SK-N-SH (cell line): ENCODE measurements at regions not wholly inside any gene's neighbourhood (a gene's known extent, or its start where the extent isn't known, plus 50 kb on each side); places are given as distances from the start of the nearest gene placed in this dataset.

Experiments
- CTCF ChIA-PET: fragments of 300-600, 350-600 bp; formaldehyde crosslinking; extraction: SDS; loops from one replicate; lab custom pipeline; 2021; lab: Yijun Ruan, JAX
- POLR2A ChIA-PET: fragments of 350-600 bp; sonication (Branson Sonifier 250); formaldehyde crosslinking; extraction: SDS; loops from one replicate; lab custom pipeline; 2020; ENCODE audit warnings: antibody characterized with exemption, inconsistent platforms; lab: Yijun Ruan, JAX
- DNase-seq: peaks from one replicate; pipeline ENCODE4 v3.0.0; 2012
- H2AFZ ChIP-seq: fragments of 200-600 bp; sonication (generic); 2 replicates; pipeline ENCODE4 v1.8.1; 2016; ENCODE audit warnings: antibody characterized with exemption, mild to moderate bottlenecking, low read depth
- H3F3A ChIP-seq: fragments of 200-600 bp; sonication (generic); replicated peaks from 2 replicates; pipeline ENCODE3; 2016; ENCODE audit warnings: antibody characterized with exemption, mild to moderate bottlenecking; ENCODE audit not compliant: insufficient read depth
- H3K27ac ChIP-seq, 2 experiments: fragments of 200-500 bp in 1 of 2; fragments of 200-600 bp in 1 of 2; sonication (Bioruptor generic) in 1 of 2; sonication (generic), shearing (Covaris generic) in 1 of 2; 2 replicates each; pipeline versions ENCODE4 v1.5.1 to v1.6.1; 2014 to 2016; ENCODE audit warnings: low read depth in 2 of 2, inconsistent platforms in 1 of 2, low read length in 1 of 2, mild to moderate bottlenecking in 1 of 2, mixed read lengths in 1 of 2
- H3K27me3 ChIP-seq: fragments of 200-600 bp; sonication (generic), shearing (Covaris generic); 2 replicates; pipeline ENCODE4 v1.6.1; 2016; ENCODE audit warnings: mixed run types; ENCODE audit not compliant: insufficient read depth
- H3K36me3 ChIP-seq, 2 experiments: fragments of 200-500 bp in 1 of 2; fragments of 200-600 bp in 1 of 2; sonication (Bioruptor generic) in 1 of 2; sonication (generic) in 1 of 2; replicated peaks in 1 of 2; 2 replicates each; pipeline versions ENCODE3 to v1.5.1; 2014 to 2016; ENCODE audit warnings: low read length in 1 of 2, mild to moderate bottlenecking in 1 of 2; ENCODE audit not compliant: insufficient read depth in 2 of 2, control insufficient read depth in 1 of 2
- H3K4me1 ChIP-seq, 2 experiments: fragments of 200-500 bp in 1 of 2; fragments of 200-600 bp in 1 of 2; sonication (Bioruptor generic) in 1 of 2; sonication (generic), shearing (Covaris generic) in 1 of 2; 2 replicates each; pipeline versions ENCODE4 v1.5.1 to v1.6.1; 2014 to 2016; ENCODE audit warnings: low read depth in 1 of 2, low read length in 1 of 2, mixed run types in 1 of 2; ENCODE audit not compliant: insufficient read depth in 2 of 2, control insufficient read depth in 1 of 2
- H3K4me2 ChIP-seq: fragments of 200-600 bp; sonication (generic), shearing (Covaris generic); 2 replicates; pipeline ENCODE4 v1.6.1; 2017; ENCODE audit warnings: mixed run types
- H3K4me3 ChIP-seq, 2 experiments: fragments of 200-500 bp in 1 of 2; fragments of 200-600 bp in 1 of 2; sonication (Bioruptor generic) in 1 of 2; sonication (generic), shearing (Covaris generic) in 1 of 2; 2 replicates each; pipeline versions ENCODE4 v1.5.1 to v1.8.1; 2014 to 2016; ENCODE audit warnings: low read depth in 2 of 2, inconsistent platforms in 1 of 2, low read length in 1 of 2, mild to moderate bottlenecking in 1 of 2, mixed read lengths in 1 of 2, moderate library complexity in 1 of 2
- H3K79me2 ChIP-seq: fragments of 200-600 bp; sonication (generic); 2 replicates; pipeline ENCODE4 v1.8.1; 2017; ENCODE audit warnings: mild to moderate bottlenecking; ENCODE audit not compliant: insufficient read depth
- H3K9ac ChIP-seq: fragments of 200-600 bp; sonication (generic); 2 replicates; pipeline ENCODE4 v1.6.1; 2017; ENCODE audit warnings: mixed run types
- H3K9me2 ChIP-seq: fragments of 200-600 bp; sonication (generic); 2 replicates; pipeline ENCODE4 v1.6.1; 2017; ENCODE audit warnings: mixed run types
- H3K9me3 ChIP-seq: fragments of 200-600 bp; sonication (generic); 2 replicates; pipeline ENCODE4 v1.6.1; 2017; ENCODE audit warnings: mixed run types, mild to moderate bottlenecking, moderate library complexity
- H4K20me1 ChIP-seq: fragments of 200-600 bp; sonication (generic); 2 replicates; pipeline ENCODE4 v1.6.1; 2017; ENCODE audit warnings: mild to moderate bottlenecking, mixed run types; ENCODE audit not compliant: insufficient read depth
- CHD2 ChIP-seq: fragments of 150-350 bp; IDR thresholded peaks from 2 replicates; pipeline ENCODE4 v1.6.1; 2018; ENCODE audit warnings: low read length; ENCODE audit not compliant: partially characterized antibody
- ELF1 ChIP-seq: IDR thresholded peaks from 2 replicates; pipeline ENCODE4 v1.4.0; 2012
- EP300 ChIP-seq, 2 experiments: IDR thresholded peaks; 2 replicates each; pipeline versions ENCODE4 v1.4.0 to v1.6.1; 2012; ENCODE audit warnings: borderline replicate concordance in 1 of 2, low read depth in 1 of 2, low read length in 1 of 2
- FOXJ3 ChIP-seq: sonication (generic); formaldehyde crosslinking; IDR thresholded peaks from 2 replicates; pipeline ENCODE4 v1.5.1; 2020; ENCODE audit warnings: mild to moderate bottlenecking, missing genetic modification reagents
- FOXM1 ChIP-seq: IDR thresholded peaks from 2 replicates; pipeline ENCODE4 v1.4.0; 2012; ENCODE audit warnings: low read depth, mild to moderate bottlenecking
- GABPA ChIP-seq: IDR thresholded peaks from 2 replicates; pipeline ENCODE4 v1.4.0; 2012; ENCODE audit warnings: low read depth, mild to moderate bottlenecking
- GATA2 ChIP-seq: sonication (generic); formaldehyde crosslinking; IDR thresholded peaks from 2 replicates; pipeline ENCODE4 v1.5.0; 2020; ENCODE audit warnings: mild to moderate bottlenecking, missing genetic modification reagents
- MEF2A ChIP-seq: IDR thresholded peaks from 2 replicates; pipeline ENCODE4 v1.4.0; 2012; ENCODE audit warnings: low read depth, borderline replicate concordance
- MXI1 ChIP-seq: IDR thresholded peaks from 2 replicates; pipeline ENCODE4 v1.6.1; 2012; ENCODE audit warnings: mild to moderate bottlenecking, low read depth, low read length, improper control_type of control experiment
- NFIC ChIP-seq: IDR thresholded peaks from 2 replicates; pipeline ENCODE4 v1.4.0; 2012; ENCODE audit warnings: borderline replicate concordance
- NRF1 ChIP-seq: IDR thresholded peaks from 2 replicates; pipeline ENCODE4 v1.6.1; 2012; ENCODE audit warnings: low read depth, mild to moderate bottlenecking, low read length
- RAD21 ChIP-seq: IDR thresholded peaks from 2 replicates; pipeline ENCODE4 v1.6.1; 2012; ENCODE audit warnings: mild to moderate bottlenecking, low read length
- RFX5 ChIP-seq: IDR thresholded peaks from 2 replicates; pipeline ENCODE4 v1.6.1; 2012; ENCODE audit warnings: mild to moderate bottlenecking, improper control_type of control experiment, low read length
- SIN3A ChIP-seq: IDR thresholded peaks from 2 replicates; pipeline ENCODE4 v1.6.1; 2012; ENCODE audit warnings: low read depth, mild to moderate bottlenecking, low read length, moderate library complexity, borderline replicate concordance
- SMC3 ChIP-seq: IDR thresholded peaks from 2 replicates; pipeline ENCODE4 v1.6.1; 2012; ENCODE audit warnings: low read depth, low read length, improper control_type of control experiment
- TAF1 ChIP-seq: IDR thresholded peaks from 2 replicates; pipeline ENCODE4 v1.6.1; 2012; ENCODE audit warnings: low read depth, mild to moderate bottlenecking, low read length, moderate library complexity, borderline replicate concordance
- TCF12 ChIP-seq: IDR thresholded peaks from 2 replicates; pipeline ENCODE4 v1.4.0; 2012
- YY1 ChIP-seq: IDR thresholded peaks from 2 replicates; pipeline ENCODE4 v1.4.0; 2012; ENCODE audit warnings: low read depth, mild to moderate bottlenecking
- WGBS: methylation state at CpG from one replicate; pipeline ENCODE4 v1.1.6; 2017; ENCODE audit warnings: low lambda C conversion rate; 5-methylcytosine and 5-hydroxymethylcytosine counted together
- TF ChIP-seq, protein P1 (sequence below): IDR thresholded peaks from 2 replicates; pipeline ENCODE4 v1.6.1; 2012; ENCODE audit warnings: mild to moderate bottlenecking, low read depth, low read length, moderate library complexity

DNA sequence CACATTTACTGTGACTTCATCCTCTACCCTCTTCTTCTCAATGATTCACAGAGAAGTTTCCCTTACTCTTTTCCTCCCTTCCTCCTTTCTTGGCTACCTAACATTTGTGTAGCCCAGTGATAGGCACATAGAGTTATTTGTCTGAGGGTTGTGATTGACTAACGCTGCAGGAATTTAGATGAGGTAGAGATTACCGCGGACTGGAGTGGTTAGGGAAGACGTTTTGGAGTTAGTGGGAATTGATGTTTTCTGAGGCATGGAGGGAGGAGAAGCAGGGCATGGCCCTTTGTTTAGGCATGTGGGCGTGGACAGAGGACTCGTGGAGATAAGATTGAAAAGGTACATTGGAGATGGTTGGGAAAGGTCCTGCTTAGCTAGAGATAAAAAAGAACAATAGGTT lies 246.7 kb downstream of the GPAT3 start:
- Histone ChIP-seq H2AFZ (no peak overlapping the region), H3K36me3 (no peaks in the 10 kb centered on the region), H3K9ac (no peak overlapping the region), H3K4me1 (no peaks in the 10 kb centered on the region), H3K4me2 (no peak overlapping the region), H3K79me2 (no peaks in the 10 kb centered on the region), H4K20me1 (no peaks in the 10 kb centered on the region), H3K9me3 (no peaks in the 10 kb centered on the region), H3K27me3 (peaks cover 4% of the 10 kb centered on the region; the same call in 1 of the 2 replicates), H3K27ac (no peak overlapping the region), H3K9me2 (no peaks in the 10 kb centered on the region), H3F3A (no peaks in the 10 kb centered on the region), H3K4me3 (no peak overlapping the region)
- no peak for DNase-seq
- CTCF ChIA-PET = interaction anchor here (0.8 kb wide), 1 partner anchor 138 kb away, joined by 3 read pairs; no protein-coding TSS in a partner anchor
- POLR2A ChIA-PET = no interaction called here
- no peak for TF ChIP-seq NFIC
- no peak for TF ChIP-seq TAF1
- TF ChIP-seq RAD21 = no peak
- TF ChIP-seq, protein P1, sequence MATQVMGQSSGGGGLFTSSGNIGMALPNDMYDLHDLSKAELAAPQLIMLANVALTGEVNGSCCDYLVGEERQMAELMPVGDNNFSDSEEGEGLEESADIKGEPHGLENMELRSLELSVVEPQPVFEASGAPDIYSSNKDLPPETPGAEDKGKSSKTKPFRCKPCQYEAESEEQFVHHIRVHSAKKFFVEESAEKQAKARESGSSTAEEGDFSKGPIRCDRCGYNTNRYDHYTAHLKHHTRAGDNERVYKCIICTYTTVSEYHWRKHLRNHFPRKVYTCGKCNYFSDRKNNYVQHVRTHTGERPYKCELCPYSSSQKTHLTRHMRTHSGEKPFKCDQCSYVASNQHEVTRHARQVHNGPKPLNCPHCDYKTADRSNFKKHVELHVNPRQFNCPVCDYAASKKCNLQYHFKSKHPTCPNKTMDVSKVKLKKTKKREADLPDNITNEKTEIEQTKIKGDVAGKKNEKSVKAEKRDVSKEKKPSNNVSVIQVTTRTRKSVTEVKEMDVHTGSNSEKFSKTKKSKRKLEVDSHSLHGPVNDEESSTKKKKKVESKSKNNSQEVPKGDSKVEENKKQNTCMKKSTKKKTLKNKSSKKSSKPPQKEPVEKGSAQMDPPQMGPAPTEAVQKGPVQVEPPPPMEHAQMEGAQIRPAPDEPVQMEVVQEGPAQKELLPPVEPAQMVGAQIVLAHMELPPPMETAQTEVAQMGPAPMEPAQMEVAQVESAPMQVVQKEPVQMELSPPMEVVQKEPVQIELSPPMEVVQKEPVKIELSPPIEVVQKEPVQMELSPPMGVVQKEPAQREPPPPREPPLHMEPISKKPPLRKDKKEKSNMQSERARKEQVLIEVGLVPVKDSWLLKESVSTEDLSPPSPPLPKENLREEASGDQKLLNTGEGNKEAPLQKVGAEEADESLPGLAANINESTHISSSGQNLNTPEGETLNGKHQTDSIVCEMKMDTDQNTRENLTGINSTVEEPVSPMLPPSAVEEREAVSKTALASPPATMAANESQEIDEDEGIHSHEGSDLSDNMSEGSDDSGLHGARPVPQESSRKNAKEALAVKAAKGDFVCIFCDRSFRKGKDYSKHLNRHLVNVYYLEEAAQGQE = no peak
- no peak for TF ChIP-seq GATA2
- no peak for TF ChIP-seq GABPA
- TF ChIP-seq ELF1 = no peak
- TF ChIP-seq RFX5 = no peak
- no peak for TF ChIP-seq MEF2A
- no peak for TF ChIP-seq CHD2
- TF ChIP-seq EP300 (IDR thresholded peaks at IDR 0.05; ENCODE audit: borderline replicate concordance in 1 of 2, low read depth in 1 of 2, low read length in 1 of 2) = no peak
- TF ChIP-seq FOXM1 = no peak
- no peak for TF ChIP-seq SIN3A
- TF ChIP-seq MXI1 = no peak
- no peak for TF ChIP-seq FOXJ3 (CRISPR knock-in tag)
- TF ChIP-seq TCF12 = no peak
- TF ChIP-seq SMC3 = no peak
- no peak for TF ChIP-seq YY1
- TF ChIP-seq NRF1 = no peak
- WGBS = 28% methylated on average over 6 of the region's 6 CpGs

DNA sequence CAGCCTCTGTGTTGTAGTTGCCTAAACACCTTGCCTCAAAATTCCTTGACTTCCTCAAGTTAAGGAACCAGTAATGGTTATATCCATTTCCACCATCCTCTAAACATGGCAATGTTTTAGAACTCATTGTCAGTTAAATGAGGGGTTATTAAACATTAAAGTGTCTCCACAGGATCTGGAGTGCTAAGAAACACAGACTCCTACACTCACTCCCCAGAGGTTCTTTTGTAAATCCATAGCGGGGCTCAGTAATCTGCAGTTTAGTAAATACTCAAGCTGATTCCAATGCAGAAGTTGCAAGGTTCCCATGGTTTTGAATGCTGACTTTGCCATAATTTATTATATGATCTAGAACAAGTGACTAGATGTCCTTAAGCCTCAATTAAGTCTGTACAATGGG lies 245.5 kb downstream of the GPAT3 start:
- H3K9ac ChIP-seq = no peak overlapping the region
- no peak for DNase-seq
- ChIA-PET CTCF (no interaction called here), POLR2A (no interaction called here)
- no peak overlapping the region for H2AFZ ChIP-seq
- no peaks in the 10 kb centered on the region for H4K20me1 ChIP-seq
- H3K36me3 ChIP-seq = no peaks in the 10 kb centered on the region
- no peaks in the 10 kb centered on the region for H3K9me3 ChIP-seq
- peaks cover 4% of the 10 kb centered on the region; the same call in 1 of the 2 replicates for H3K27me3 ChIP-seq
- H3K4me2 ChIP-seq = no peak overlapping the region
- WGBS = 40% methylated on average over 1 of the region's 1 CpG
- H3K79me2 ChIP-seq = no peaks in the 10 kb centered on the region
- no peak for TF ChIP-seq GATA2
- H3F3A ChIP-seq = no peaks in the 10 kb centered on the region
- H3K27ac ChIP-seq = no peak overlapping the region
- no peaks in the 10 kb centered on the region for H3K9me2 ChIP-seq
- no peak overlapping the region for H3K4me3 ChIP-seq
- H3K4me1 ChIP-seq = no peaks in the 10 kb centered on the region
